HG02678 (cell line): ENCODE measurements at regions not wholly inside any gene's neighbourhood (a gene's known extent, or its start where the extent isn't known, plus 50 kb on each side); places are given as distances from the start of the nearest gene placed in this dataset.

Experiments
- ATAC-seq: cut with Tn5 transposase; IDR thresholded peaks from one replicate; pipeline ENCODE4 v1.9.1; 2021; ENCODE audit warnings: mild to moderate bottlenecking, moderate library complexity; ENCODE audit not compliant: unreplicated experiment

DNA sequence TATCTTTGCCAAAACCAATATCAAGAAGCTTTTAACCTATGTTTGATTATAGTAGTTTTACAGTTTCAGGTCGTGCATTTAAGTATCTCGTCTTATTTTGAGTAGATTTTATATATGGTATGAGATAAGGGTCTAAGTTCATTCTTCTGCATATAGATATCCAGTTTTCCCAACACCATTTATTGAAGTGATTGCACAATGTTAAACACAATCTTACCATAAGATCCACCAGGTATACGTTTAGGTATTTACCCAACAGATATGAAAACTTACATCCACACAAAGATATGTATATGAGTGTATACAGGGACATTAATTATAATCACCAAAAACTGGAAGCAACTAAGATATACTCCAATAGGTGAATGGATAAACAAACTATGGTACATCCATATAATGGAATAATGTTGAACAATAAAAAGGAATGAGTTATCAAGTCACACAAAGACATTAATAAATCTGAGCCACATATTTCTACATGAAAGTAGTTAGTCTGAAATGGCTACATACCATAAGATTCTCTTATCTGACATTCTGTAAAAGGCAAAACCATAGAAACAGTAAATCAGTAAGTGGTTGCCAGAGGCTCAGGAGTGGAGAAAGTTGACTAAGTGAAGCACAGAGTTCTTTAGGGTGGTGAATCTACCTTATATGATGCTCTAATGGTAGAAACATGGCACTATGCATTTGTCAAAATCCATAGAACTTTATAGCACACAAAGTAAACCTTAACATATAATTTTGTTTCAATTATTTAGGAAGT, 222.6 kb downstream of the NUAK1 start:
- ATAC-seq, result no peak

DNA sequence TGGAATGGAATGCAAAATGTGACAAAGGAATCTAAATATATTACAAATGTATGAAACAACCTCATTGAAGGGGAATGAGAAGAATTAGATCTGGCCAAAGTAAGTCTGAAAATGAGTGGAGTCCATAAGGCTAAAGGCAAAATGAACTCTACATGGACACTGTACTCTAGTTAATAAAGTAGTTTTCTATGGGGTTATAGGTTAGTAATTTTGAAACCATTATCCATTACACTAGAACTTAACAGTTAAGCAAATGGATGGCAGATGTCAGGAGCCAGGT, 222.1 kb downstream of the NUAK1 start:
- ATAC-seq, result no peak

DNA sequence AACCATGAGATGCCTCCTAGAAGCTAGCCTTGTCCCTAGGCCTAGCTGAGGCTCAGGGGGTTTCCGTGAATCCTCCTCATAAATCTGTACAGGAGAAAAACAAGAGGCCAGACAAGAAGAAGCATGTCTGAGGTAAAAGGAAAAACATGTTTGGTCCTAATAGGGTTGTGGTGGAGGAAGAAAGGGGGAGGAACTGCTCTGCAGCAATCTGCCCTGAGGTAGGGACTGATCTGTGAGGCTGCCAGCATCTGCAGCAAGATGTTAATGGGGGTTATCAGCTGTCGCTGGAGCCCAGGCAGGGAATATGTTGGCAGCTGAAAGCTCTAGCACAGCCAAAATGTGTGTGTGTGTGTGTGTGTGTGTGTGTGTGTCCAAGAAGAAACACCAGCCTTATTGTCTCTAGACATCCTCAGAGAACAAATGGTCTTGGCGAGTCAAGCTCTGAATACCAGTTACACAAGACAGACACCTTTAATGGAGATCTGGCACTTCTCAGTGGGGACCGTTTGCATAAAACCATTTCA, 218.5 kb downstream of the NUAK1 start:
- ATAC-seq, result no peak

- ATAC-seq, result no peak
Measured at GRCh38 chr12:105921055-105921454, 217.7 kb downstream of the NUAK1 start.

DNA sequence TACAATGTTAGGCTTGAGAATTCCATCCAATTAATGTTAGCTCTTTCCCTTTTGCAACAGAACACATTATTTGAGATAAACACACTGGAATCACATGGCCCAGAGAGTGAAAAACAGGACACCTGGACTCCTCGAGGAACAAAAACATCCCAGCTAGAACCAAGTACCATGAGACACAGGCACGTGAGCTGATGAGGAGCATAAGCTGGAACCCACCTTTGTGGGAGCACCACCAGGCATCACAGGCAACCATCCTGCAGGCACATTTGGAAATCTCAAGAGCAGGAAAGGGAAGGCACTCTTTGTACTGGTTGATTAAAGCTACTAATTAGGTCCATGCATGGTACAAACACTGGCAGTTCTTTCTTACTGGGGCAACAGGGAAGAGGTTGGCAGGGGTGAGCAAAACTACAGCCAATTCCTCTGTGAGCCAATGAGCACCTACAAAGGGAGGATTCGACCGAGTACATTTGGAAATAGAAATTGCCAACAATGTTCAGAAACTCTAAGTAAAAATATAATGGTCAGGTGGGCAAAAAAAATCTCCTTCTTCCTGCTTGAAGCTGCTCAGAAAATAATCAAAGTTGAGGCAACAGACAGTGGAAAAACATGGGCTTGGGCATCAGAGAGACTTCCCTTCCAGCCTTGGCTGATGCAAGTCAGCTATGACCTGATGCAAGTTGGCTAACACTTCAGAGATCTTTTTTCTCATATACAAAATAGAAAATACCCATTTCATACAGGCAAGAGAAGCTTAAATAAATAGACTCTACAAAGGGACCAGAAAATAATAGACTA, 216.7 kb downstream of the NUAK1 start:
- no peak for ATAC-seq

- no peak for ATAC-seq
Measured at GRCh38 chr12:105922670-105923102, 216.1 kb downstream of the NUAK1 start.

DNA sequence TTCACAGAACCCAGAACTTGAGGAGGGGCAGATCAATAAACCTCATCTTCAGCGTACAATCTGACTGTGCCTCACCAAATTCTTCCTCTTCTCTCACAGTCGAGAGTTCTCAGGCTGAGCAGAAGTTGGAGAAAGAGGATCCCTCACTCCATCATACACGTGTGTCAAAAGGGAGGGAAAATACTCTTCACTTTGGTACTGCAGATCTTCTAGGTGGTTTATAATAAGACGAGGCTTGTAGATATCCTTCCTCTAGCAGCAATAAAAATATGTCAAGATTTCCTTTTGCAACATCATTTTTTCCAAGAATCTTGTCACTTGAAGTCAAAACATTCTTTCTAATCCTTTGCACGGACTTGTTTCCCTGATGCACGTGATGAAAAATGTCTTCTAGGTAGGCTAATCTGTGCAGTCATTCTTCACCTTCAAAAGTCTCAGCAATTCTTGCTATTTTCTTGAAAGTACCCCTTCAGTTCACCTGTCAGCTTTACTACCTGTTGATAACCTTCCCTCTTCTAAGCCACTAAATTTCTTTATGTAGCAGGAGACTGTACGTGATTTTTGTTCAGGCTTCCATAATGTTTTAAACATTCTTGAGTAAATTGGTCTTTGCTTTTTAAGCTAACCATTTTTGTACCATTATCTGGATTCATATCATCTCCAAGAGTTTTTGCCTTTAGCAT, 214.1 kb downstream of the NUAK1 start:
- no peak for ATAC-seq

GRCh38 chr12:105927564-105927963, 211.2 kb downstream of the NUAK1 start:
- no peak for ATAC-seq

DNA sequence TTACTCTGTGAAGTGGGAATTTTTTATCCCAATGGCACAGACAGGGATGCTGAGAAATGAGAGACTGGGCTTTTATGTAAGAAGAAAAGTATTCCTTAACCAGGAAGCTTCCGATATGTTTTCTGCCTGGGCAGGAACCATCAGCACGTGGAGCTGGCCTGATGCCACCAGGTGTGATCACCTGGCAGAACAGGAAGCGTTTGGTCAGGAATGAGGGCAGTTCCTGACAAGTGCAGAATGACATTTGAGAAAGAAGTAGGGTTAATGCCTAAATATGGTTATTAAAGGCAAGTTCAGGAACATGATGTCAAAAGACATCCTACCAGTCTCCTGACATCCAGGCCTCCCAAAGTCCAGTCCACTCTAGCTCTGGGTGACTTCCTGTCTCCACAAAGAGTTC, 210.3 kb downstream of the NUAK1 start:
- ATAC-seq, result no peak

- no peak for ATAC-seq
Measured at GRCh38 chr12:105929192-105929591, 209.6 kb downstream of the NUAK1 start.

- no peak for ATAC-seq
Measured at GRCh38 chr12:105930557-105931503, 207.9 kb downstream of the NUAK1 start.

GRCh38 chr12:105931762-105932570, 206.8 kb downstream of the NUAK1 start:
- no peak for ATAC-seq

DNA sequence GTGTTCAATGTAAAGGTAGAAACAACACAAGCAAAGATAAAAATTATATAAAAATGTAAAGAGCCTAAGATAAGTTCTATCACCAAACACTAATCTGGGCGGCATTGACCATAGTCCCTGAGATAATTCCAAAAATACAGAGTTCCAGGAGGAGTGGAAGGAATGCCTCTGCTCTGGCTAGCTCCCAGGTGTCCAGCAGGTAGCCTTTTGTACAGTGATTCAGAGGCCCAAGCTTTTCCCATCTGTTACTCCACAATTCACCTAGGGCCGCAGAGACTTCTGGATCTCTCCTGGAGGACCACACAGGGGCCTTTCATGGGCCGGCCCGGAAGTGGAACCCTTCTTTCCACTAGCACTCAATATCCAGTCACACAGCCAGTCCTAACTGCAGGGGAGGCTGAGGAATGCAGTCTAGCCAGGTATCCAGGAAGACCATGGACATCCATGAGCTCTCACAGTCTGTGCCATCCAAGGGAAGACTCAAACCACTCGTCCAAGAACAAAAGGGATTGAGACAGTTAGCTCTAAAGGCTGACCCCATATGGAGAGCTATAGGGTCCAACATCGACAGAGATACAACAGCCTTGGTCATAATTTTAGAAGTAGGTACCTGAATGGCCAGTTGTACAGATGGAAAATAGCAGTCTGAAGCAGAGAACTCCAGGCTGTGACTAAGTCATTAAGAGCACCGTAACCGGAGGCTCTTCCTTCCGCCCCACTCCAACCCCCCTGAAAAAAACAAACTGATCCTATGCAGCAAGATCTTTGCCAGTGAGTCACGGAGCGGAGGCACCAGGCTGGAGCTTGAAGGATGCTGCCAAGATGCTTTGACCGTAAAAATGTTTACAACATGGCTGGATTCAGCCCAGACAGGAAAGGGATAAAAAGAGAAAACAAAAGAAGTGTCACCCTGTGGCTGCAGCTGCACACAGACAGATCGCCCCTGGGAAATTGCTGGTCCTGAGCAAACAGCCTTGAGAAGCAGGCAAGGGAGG, 204.8 kb downstream of the NUAK1 start:
- no peak for ATAC-seq

- ATAC-seq, result no peak
Measured at GRCh38 chr12:105935106-105935505, 203.6 kb downstream of the NUAK1 start.

- no peak for ATAC-seq
Measured at GRCh38 chr12:105935981-105936380, 202.8 kb downstream of the NUAK1 start.

DNA sequence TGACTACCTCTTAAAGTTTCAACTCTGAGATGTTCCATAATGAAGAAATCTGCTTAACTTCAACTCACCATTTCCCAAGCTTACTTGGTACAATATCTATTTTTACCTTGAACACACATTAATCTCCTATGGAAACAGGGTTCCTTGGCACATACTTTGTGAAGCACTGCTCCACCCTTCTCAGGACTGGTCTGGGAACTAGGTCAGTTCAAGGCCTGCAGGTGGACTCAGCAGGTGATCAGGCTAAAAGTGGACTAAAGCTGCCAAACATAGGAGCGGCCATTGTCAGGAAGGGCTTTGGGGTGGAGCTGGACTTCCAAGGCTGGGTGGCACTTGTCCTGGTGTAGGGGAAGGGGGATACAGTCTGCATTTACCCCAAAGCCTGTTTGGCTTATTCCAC, 202.3 kb downstream of the NUAK1 start:
- no peak for ATAC-seq

GRCh38 chr12:105937009-105937408, 201.7 kb downstream of the NUAK1 start:
- ATAC-seq, result no peak

DNA sequence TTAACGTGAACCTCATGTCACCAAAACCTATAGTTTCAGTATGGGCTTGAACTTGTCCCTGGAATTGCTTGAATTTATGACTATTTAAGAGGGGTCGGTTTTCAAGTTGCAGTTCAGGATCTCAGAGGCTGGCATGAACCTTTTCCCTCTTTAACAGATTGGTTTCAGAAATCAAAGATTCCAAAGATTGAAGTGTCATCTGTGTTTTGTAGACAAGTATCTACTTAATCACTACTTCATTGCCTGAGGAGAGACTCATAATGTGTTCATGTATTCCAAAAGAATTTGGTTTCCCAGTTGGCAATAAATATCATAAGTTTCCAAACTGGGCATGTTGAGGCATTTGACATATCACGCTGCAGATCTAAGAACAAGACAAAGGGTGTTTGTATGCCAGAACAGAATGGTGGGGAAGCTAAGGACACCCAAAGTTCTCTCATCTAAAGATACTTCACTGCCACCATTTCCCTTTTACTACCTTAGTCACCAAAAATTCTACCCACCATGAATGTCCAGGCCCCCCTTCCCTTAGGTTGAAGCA, 199.5 kb downstream of the NUAK1 start:
- ATAC-seq, result no peak
